ENCODE measurements at regions not wholly inside any gene's neighbourhood (a gene's known extent, or its start where the extent isn't known, plus 50 kb on each side); places are given as distances from the start of the nearest gene placed in this dataset.

GRCh38 chr10:128289621-128290020, 163.4 kb upstream of the MKI67 start:
- Histone ChIP-seq H3K9me2 (no peaks in the 10 kb centered on the region), H3K9me3 (no peaks in the 10 kb centered on the region), H3F3A (replicated peaks; ENCODE audit: insufficient read depth) (no peaks in the 10 kb centered on the region), H3K27ac (ENCODE audit: low read depth in 2 of 2, low read length in 1 of 2) (no peak overlapping the region), H2AFZ (ENCODE audit: low read depth) (no peak overlapping the region), H3K9ac (no peak overlapping the region), H3K4me2 (no peak overlapping the region), H3K4me1 (ENCODE audit: control insufficient read depth in 1 of 2, insufficient read depth in 2 of 2, low read depth in 1 of 2, low read length in 1 of 2) (no peaks in the 10 kb centered on the region; a peak in 1 of 4 replicates), H3K36me3 (replicated peaks in 1 of 2; ENCODE audit: control insufficient read depth in 1 of 2, insufficient read depth in 2 of 2, low read length in 1 of 2) (no peaks in the 10 kb centered on the region), H3K79me2 (ENCODE audit: insufficient read depth) (no peaks in the 10 kb centered on the region), H4K20me1 (ENCODE audit: insufficient read depth) (no peaks in the 10 kb centered on the region), H3K4me3 (ENCODE audit: low read depth in 2 of 2, low read length in 1 of 2) (no peak overlapping the region), H3K27me3 (ENCODE audit: insufficient read depth) (no peaks in the 10 kb centered on the region)
- ChIA-PET POLR2A (no interaction called here), CTCF (interaction anchor here (5.1 kb wide), 1 partner anchor 21 kb away, joined by 17 read pairs; no protein-coding TSS in a partner anchor)
- TF ChIP-seq TAF1 (IDR thresholded peaks at IDR 0.05; ENCODE audit: borderline replicate concordance, low read depth, low read length) (no peak), USF1 (IDR thresholded peaks at IDR 0.05; ENCODE audit: borderline replicate concordance, low read depth) (no peak), SMC3 (IDR thresholded peaks at IDR 0.05; ENCODE audit: low read depth, low read length) (no peak), NRF1 (IDR thresholded peaks at IDR 0.05; ENCODE audit: low read depth, low read length) (no peak)
- 25% methylated on average over 4 of the region's 4 CpGs for WGBS (ENCODE audit: low lambda C conversion rate)
- no peak for DNase-seq

- ChIA-PET POLR2A (no interaction called here), CTCF (no interaction called here)
- H2AFZ ChIP-seq (ENCODE audit: low read depth) = no peak overlapping the region
- no peaks in the 10 kb centered on the region for H4K20me1 ChIP-seq (ENCODE audit: insufficient read depth)
- H3K27me3 ChIP-seq (ENCODE audit: insufficient read depth) = no peaks in the 10 kb centered on the region
- H3K4me1 ChIP-seq (ENCODE audit: control insufficient read depth in 1 of 2, insufficient read depth in 2 of 2, low read depth in 1 of 2, low read length in 1 of 2) = no peaks in the 10 kb centered on the region; a peak in 1 of 4 replicates
- no peak overlapping the region for H3K9ac ChIP-seq
- no peak overlapping the region for H3K27ac ChIP-seq (ENCODE audit: low read depth in 2 of 2, low read length in 1 of 2)
- H3K9me2 ChIP-seq = no peaks in the 10 kb centered on the region
- H3K9me3 ChIP-seq = no peaks in the 10 kb centered on the region
- 36% methylated on average over 7 of the region's 7 CpGs for WGBS (ENCODE audit: low lambda C conversion rate)
- H3F3A ChIP-seq (replicated peaks; ENCODE audit: insufficient read depth) = no peaks in the 10 kb centered on the region
- no peak overlapping the region for H3K4me3 ChIP-seq (ENCODE audit: low read depth in 2 of 2, low read length in 1 of 2)
- H3K79me2 ChIP-seq (ENCODE audit: insufficient read depth) = no peaks in the 10 kb centered on the region
- H3K36me3 ChIP-seq (replicated peaks in 1 of 2; ENCODE audit: control insufficient read depth in 1 of 2, insufficient read depth in 2 of 2, low read length in 1 of 2) = no peaks in the 10 kb centered on the region
- TF ChIP-seq NFIC (IDR thresholded peaks at IDR 0.05; ENCODE audit: borderline replicate concordance) (no peak), FOSL2 (IDR thresholded peaks at IDR 0.05; ENCODE audit: borderline replicate concordance, low read depth) (no peak), NRF1 (IDR thresholded peaks at IDR 0.05; ENCODE audit: low read depth, low read length) (no peak), RAD21 (IDR thresholded peaks at IDR 0.05; ENCODE audit: low read length) (no peak), CTCF (IDR thresholded peaks at IDR 0.05) (no peak), SMC3 (IDR thresholded peaks at IDR 0.05; ENCODE audit: low read depth, low read length) (no peak), EP300 (IDR thresholded peaks at IDR 0.05; ENCODE audit: borderline replicate concordance in 1 of 2, low read depth in 1 of 2, low read length in 1 of 2) (no peak), RXRA (IDR thresholded peaks at IDR 0.05; ENCODE audit: borderline replicate concordance, low read depth) (no peak), YY1 (IDR thresholded peaks at IDR 0.05; ENCODE audit: low read depth) (no peak)
- no peak overlapping the region for H3K4me2 ChIP-seq
- DNase-seq = no peak
These were observed 168.8 kb upstream of the MKI67 start for GRCh38 chr10:128295003-128295402.
